ENCODE measurements at regions not wholly inside any gene's neighbourhood (a gene's known extent, or its start where the extent isn't known, plus 50 kb on each side); places are given as distances from the start of the nearest gene placed in this dataset.

DNA sequence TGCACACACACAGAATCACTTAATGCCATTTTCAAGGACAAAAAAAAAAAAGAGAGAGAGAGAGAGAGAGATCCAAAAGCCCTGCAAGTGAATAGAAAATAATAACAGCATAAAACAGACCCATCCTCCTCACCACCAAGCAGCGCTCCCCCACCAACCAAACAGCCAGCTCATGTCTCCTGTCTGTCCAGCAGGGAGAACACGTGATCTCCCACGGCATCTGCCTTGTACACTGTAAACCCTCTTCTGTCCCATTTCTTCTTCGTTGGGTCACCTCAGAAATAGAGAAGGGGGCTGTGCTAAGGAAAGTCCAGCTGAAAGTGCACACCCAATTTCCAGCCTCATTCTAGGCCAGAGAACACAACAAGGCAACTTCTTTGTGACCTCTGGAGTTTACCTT, 222.5 kb downstream of the EXOC5 start:
- TF ChIP-seq, protein P1, sequence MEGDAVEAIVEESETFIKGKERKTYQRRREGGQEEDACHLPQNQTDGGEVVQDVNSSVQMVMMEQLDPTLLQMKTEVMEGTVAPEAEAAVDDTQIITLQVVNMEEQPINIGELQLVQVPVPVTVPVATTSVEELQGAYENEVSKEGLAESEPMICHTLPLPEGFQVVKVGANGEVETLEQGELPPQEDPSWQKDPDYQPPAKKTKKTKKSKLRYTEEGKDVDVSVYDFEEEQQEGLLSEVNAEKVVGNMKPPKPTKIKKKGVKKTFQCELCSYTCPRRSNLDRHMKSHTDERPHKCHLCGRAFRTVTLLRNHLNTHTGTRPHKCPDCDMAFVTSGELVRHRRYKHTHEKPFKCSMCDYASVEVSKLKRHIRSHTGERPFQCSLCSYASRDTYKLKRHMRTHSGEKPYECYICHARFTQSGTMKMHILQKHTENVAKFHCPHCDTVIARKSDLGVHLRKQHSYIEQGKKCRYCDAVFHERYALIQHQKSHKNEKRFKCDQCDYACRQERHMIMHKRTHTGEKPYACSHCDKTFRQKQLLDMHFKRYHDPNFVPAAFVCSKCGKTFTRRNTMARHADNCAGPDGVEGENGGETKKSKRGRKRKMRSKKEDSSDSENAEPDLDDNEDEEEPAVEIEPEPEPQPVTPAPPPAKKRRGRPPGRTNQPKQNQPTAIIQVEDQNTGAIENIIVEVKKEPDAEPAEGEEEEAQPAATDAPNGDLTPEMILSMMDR (conservative IDR thresholded peaks at IDR 0.05 in 1 of 2, IDR thresholded peaks at IDR 0.05 in 1 of 2; ENCODE audit: extremely low read depth in 1 of 2, insufficient read depth in 1 of 2, low read depth in 1 of 2, low read length in 2 of 2) = no peak
- no peak for TF ChIP-seq EZH2 (IDR thresholded peaks at IDR 0.05; ENCODE audit: borderline replicate concordance, low read length)
